Keratinocyte (primary cell): ENCODE measurements at regions not wholly inside any gene's neighbourhood (a gene's known extent, or its start where the extent isn't known, plus 50 kb on each side); places are given as distances from the start of the nearest gene placed in this dataset.

Experiments
- DNase-seq: peaks from one replicate; pipeline ENCODE4 v3.0.0-alpha.2; 2011; ENCODE audit warnings: low read depth, missing footprints, low spot score
- FAIRE-seq: peaks from 2 replicates; lab custom pipeline; 2011; peaks lifted over from hg19 to GRCh38; lab: Jason Lieb, UNC
- H2AFZ ChIP-seq: 2 replicates; pipeline ENCODE4 v1.6.0; 2012; ENCODE audit warnings: low read length, control low read depth, inconsistent platforms; ENCODE audit not compliant: control insufficient read depth
- H3K27ac ChIP-seq: 2 replicates; pipeline ENCODE4 v1.5.1; 2011; ENCODE audit warnings: low read length; ENCODE audit not compliant: control insufficient read depth, insufficient read depth
- H3K27me3 ChIP-seq: 3 replicates; pipeline ENCODE4 v1.6.0; 2011; ENCODE audit warnings: low read length; ENCODE audit not compliant: control insufficient read depth, insufficient read depth; ENCODE audit errors: extremely low read depth
- H3K36me3 ChIP-seq, 2 experiments: 2 replicates in 1 of 2; 3 replicates in 1 of 2; pipeline ENCODE4 v1.5.1; 2011; ENCODE audit warnings: low read length in 2 of 2, mild to moderate bottlenecking in 1 of 2; ENCODE audit not compliant: control insufficient read depth in 2 of 2, insufficient read depth in 2 of 2; ENCODE audit errors: extremely low read depth in 1 of 2
- H3K4me1 ChIP-seq: 3 replicates; pipeline ENCODE4 v1.5.1; 2011; ENCODE audit warnings: low read length; ENCODE audit not compliant: control insufficient read depth, insufficient read depth; ENCODE audit errors: extremely low read depth
- H3K4me2 ChIP-seq: 3 replicates; pipeline ENCODE4 v1.6.0; 2011; ENCODE audit warnings: low read depth, low read length; ENCODE audit not compliant: control insufficient read depth, insufficient read depth; ENCODE audit errors: extremely low read depth
- H3K4me3 ChIP-seq, 3 experiments: fragments of 200-600 bp in 1 of 3; sonication (generic) in 1 of 3; 2 replicates in 2 of 3; 3 replicates in 1 of 3; pipeline ENCODE4 v1.5.1; 2011 to 2016; ENCODE audit warnings: low read length in 3 of 3, mild to moderate bottlenecking in 3 of 3, control low read depth in 2 of 3, inconsistent platforms in 1 of 3, low read depth in 1 of 3, mixed read lengths in 1 of 3, mixed run types in 1 of 3, moderate library complexity in 1 of 3; ENCODE audit not compliant: control insufficient read depth in 2 of 3, insufficient read depth in 2 of 3; ENCODE audit errors: extremely low read depth in 1 of 3
- H3K79me2 ChIP-seq: 2 replicates; pipeline ENCODE4 v1.6.0; 2012; ENCODE audit warnings: low read length; ENCODE audit not compliant: control insufficient read depth, insufficient read depth
- H3K9ac ChIP-seq: 3 replicates; pipeline ENCODE4 v1.6.0; 2011; ENCODE audit warnings: low read length; ENCODE audit not compliant: control insufficient read depth, insufficient read depth; ENCODE audit errors: extremely low read depth
- H3K9me1 ChIP-seq: 3 replicates; pipeline ENCODE4 v1.6.0; 2011; ENCODE audit warnings: low read length; ENCODE audit not compliant: control insufficient read depth, insufficient read depth; ENCODE audit errors: extremely low read depth
- H3K9me3 ChIP-seq: 2 replicates; pipeline ENCODE4 v1.5.1; 2012; ENCODE audit warnings: low read depth, low read length; ENCODE audit not compliant: control insufficient read depth
- H4K20me1 ChIP-seq: 3 replicates; pipeline ENCODE4 v1.6.0; 2011; ENCODE audit warnings: low read length; ENCODE audit not compliant: control insufficient read depth, insufficient read depth; ENCODE audit errors: extremely low read depth
- CTCF ChIP-seq, 3 experiments: IDR thresholded peaks in 1 of 3; conservative IDR thresholded peaks in 1 of 3; optimal IDR thresholded peaks in 1 of 3; 2 replicates in 2 of 3; 3 replicates in 1 of 3; pipeline versions ENCODE3 to v1.5.1; 2011; ENCODE audit warnings: low read length in 3 of 3, mild to moderate bottlenecking in 3 of 3, moderate library complexity in 2 of 3, control low read depth in 1 of 3, inconsistent platforms in 1 of 3; ENCODE audit not compliant: insufficient read depth in 2 of 3; ENCODE audit errors: extremely low read depth in 1 of 3
- EZH2 ChIP-seq: IDR thresholded peaks from one replicate; pipeline ENCODE4 v1.6.1; 2012; ENCODE audit warnings: inconsistent platforms, mild to moderate bottlenecking, low read length, moderate library complexity
- dilution Hi-C: fragments of 300-500 bp; cut with MboI; formaldehyde crosslinking; loops from one replicate; pipeline ENCODE4 v1.7.0; 2020; ENCODE audit warnings: low sequenced_read_pairs; ENCODE audit not compliant: extremely low pct_ligation_motif_present

- no peak overlapping the region for H3K4me2 ChIP-seq
- H3K9ac ChIP-seq: no peak overlapping the region
- no peaks in the 10 kb centered on the region for H3K9me3 ChIP-seq
- FAIRE-seq (no peak), DNase-seq (no peak)
- no peaks in the 10 kb centered on the region for H3K9me1 ChIP-seq
- no peaks in the 10 kb centered on the region for H3K36me3 ChIP-seq
- no peaks in the 10 kb centered on the region for H3K79me2 ChIP-seq
- H3K27me3 ChIP-seq: no peaks in the 10 kb centered on the region
- H3K27ac ChIP-seq: no peak overlapping the region
- peaks cover 5% of the 10 kb centered on the region for H3K4me1 ChIP-seq
- no peak for TF ChIP-seq EZH2
- TF ChIP-seq CTCF (optimal IDR thresholded peaks at IDR 0.05 in 1 of 3, IDR thresholded peaks at IDR 0.05 in 1 of 3, conservative IDR thresholded peaks at IDR 0.05 in 1 of 3; ENCODE audit: extremely low read depth in 1 of 3, insufficient read depth in 2 of 3, low read length in 3 of 3): no peak
- dilution Hi-C loops: no loop called here
- no peak overlapping the region for H3K4me3 ChIP-seq
- no peak overlapping the region for H2AFZ ChIP-seq
- H4K20me1 ChIP-seq: no peaks in the 10 kb centered on the region
Observed at GRCh38 chr6:133778414-133779130, 110.3 kb upstream of the TCF21 start.

GRCh38 chr6:133779916-133780695 is 108.8 kb upstream of the TCF21 start:
- no peaks in the 10 kb centered on the region for H3K27me3 ChIP-seq
- H3K27ac ChIP-seq: no peak overlapping the region
- no peak for TF ChIP-seq CTCF (optimal IDR thresholded peaks at IDR 0.05 in 1 of 3, IDR thresholded peaks at IDR 0.05 in 1 of 3, conservative IDR thresholded peaks at IDR 0.05 in 1 of 3; ENCODE audit: extremely low read depth in 1 of 3, insufficient read depth in 2 of 3, low read length in 3 of 3)
- FAIRE-seq (no peak), DNase-seq (no peak)
- H4K20me1 ChIP-seq: no peaks in the 10 kb centered on the region
- H3K9me1 ChIP-seq: no peaks in the 10 kb centered on the region
- no peak overlapping the region for H2AFZ ChIP-seq
- H3K4me1 ChIP-seq: no peaks in the 10 kb centered on the region
- no peaks in the 10 kb centered on the region for H3K9me3 ChIP-seq
- no peaks in the 10 kb centered on the region for H3K79me2 ChIP-seq
- no peaks in the 10 kb centered on the region for H3K36me3 ChIP-seq
- no peak overlapping the region for H3K9ac ChIP-seq
- dilution Hi-C loops: no loop called here
- H3K4me3 ChIP-seq: no peak overlapping the region
- no peak overlapping the region for H3K4me2 ChIP-seq
